ENCODE measurements at regions not wholly inside any gene's neighbourhood (a gene's known extent, or its start where the extent isn't known, plus 50 kb on each side); places are given as distances from the start of the nearest gene placed in this dataset.
A peak's percentile ranks its signal among the peaks of the same experiment; 100 is the strongest.

- DNase-seq: peak; percentile 33
Observed at GRCh38 chr6:170131351-170131750, 159.5 kb downstream of the DLL1 start.

GRCh38 chr6:170130771-170131241 lies 160.1 kb downstream of the DLL1 start:
- peak; percentile 43 for DNase-seq

- peak; percentile 58 for DNase-seq
Observed at GRCh38 chr6:170130201-170130621, 160.7 kb downstream of the DLL1 start.

- DNase-seq: peak; percentile 49
Observed at GRCh38 chr6:170129691-170130171, 161.1 kb downstream of the DLL1 start.

- DNase-seq: peak; percentile 44
Observed at GRCh38 chr6:170128811-170129681, 161.8 kb downstream of the DLL1 start.

- DNase-seq: no peak
Observed at GRCh38 chr6:170128346-170128745, 162.5 kb downstream of the DLL1 start.

GRCh38 chr6:170127151-170127550 lies 163.7 kb downstream of the DLL1 start:
- DNase-seq: no peak

- no peak for DNase-seq
Observed at GRCh38 chr6:170125456-170126300, 165.2 kb downstream of the DLL1 start.

GRCh38 chr6:170124836-170125235 lies 166.0 kb downstream of the DLL1 start:
- DNase-seq: no peak

- DNase-seq: no peak
Observed at GRCh38 chr6:170124150-170124549, 166.7 kb downstream of the DLL1 start.

- no peak for DNase-seq
Observed at GRCh38 chr6:170122651-170123050, 168.2 kb downstream of the DLL1 start.

- DNase-seq: peak; percentile 51
Observed at GRCh38 chr6:170117111-170117972, 173.5 kb downstream of the DLL1 start.

- DNase-seq: peak; percentile 47
Observed at GRCh38 chr6:170116636-170117035, 174.2 kb downstream of the DLL1 start.

- peak; percentile 44 for DNase-seq
Observed at GRCh38 chr6:170114956-170115855, 175.7 kb downstream of the DLL1 start.

- DNase-seq: peak; percentile 38
Observed at GRCh38 chr6:170114187-170114945, 176.5 kb downstream of the DLL1 start.

- no peak for DNase-seq
Observed at GRCh38 chr6:170113141-170113540, 177.7 kb downstream of the DLL1 start.

GRCh38 chr6:170112583-170112860 lies 178.4 kb downstream of the DLL1 start:
- DNase-seq: peak; percentile 50

- DNase-seq: peak; percentile 53
Observed at GRCh38 chr6:170111816-170112582, 178.9 kb downstream of the DLL1 start.

GRCh38 chr6:170111141-170111664 lies 179.7 kb downstream of the DLL1 start:
- DNase-seq: no peak

Data from activated effector memory CD4-positive, alpha-beta T cell treated with anti-CD3 and anti-CD28 coated beads, Interleukin-2, amount 50 U/mL, for 16 hours (primary cell).